ENCODE measurements at regions not wholly inside any gene's neighbourhood (a gene's known extent, or its start where the extent isn't known, plus 50 kb on each side); places are given as distances from the start of the nearest gene placed in this dataset.

DNA sequence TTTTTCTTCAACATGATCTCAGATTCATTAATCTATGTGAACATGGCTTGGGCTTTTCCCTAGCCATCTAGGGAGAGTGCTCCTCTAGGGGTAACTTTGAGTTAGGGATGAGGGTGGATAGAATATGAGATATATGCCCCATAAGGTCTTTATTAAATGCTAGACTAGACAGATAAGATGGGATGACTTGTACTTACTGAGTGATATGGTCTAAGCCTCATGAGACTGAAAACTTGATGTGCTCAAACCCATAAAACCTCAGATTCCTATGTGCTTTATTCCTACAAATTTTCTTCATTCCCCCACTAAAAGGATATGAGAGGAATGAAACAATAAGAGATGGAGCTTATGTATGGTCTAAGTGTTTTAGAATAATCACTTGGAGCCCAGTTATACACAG is 386.6 kb downstream of the YTHDC2 start:
- TF ChIP-seq POLR2A (IDR thresholded peaks at IDR 0.05; ENCODE audit: low read length) (no peak), GATA1 (IDR thresholded peaks at IDR 0.05; ENCODE audit: low read depth, low read length) (no peak)

All from erythroblast (primary cell).